ENCODE measurements at regions not wholly inside any gene's neighbourhood (a gene's known extent, or its start where the extent isn't known, plus 50 kb on each side); places are given as distances from the start of the nearest gene placed in this dataset.
"Not testable (repeated sequence)": the region's sequence is repeated elsewhere in the genome, so short reads cannot be mapped to it uniquely, and the experiment has no call there.

DNA sequence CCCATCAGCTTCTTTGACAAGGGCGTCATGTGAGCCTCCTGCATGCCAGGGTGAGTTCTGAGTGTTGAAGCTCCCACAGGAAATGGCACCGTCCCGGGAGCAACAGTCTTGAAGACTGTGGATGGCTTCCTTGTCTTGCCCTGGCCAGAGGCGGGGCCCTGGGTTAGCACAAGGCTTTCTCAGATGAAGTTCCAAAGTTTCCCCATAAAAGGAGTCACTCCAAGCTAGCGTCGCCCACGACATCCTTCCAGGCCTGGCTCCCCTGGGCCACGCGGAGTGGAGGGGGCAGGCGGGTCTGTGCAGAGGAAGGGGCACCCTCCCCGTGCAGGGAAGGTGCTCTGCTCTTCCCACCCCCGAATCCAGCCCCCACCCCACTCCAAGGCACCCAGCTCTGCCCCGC lies 4426.1 kb upstream of the TPTE start:
- not testable (repeated sequence) for ATAC-seq (ENCODE audit: insufficient read depth, low read depth); H3K79me2 ChIP-seq (ENCODE audit: insufficient read depth, low read length); H3K27ac ChIP-seq (ENCODE audit: low read length)

GRCh38 chr21:6096560-6097424 lies 4424.6 kb upstream of the TPTE start:
- H3K79me2 ChIP-seq (ENCODE audit: insufficient read depth, low read length); H3K4me1 ChIP-seq (ENCODE audit: insufficient read depth, low read length); H3K9me3 ChIP-seq (ENCODE audit: insufficient read depth, low read length, severe bottlenecking); H3K27me3 ChIP-seq (ENCODE audit: insufficient read depth, low read length, poor library complexity); H3K4me3 ChIP-seq (ENCODE audit: low read depth in 1 of 2, low read length in 2 of 2); H4K20me1 ChIP-seq (ENCODE audit: insufficient read depth, low read length); ATAC-seq (ENCODE audit: insufficient read depth, low read depth); H3K9ac ChIP-seq (ENCODE audit: low read depth, low read length); DNase-seq; H3K36me3 ChIP-seq (ENCODE audit: insufficient read depth, low read length); H3K4me2 ChIP-seq (ENCODE audit: insufficient read depth, low read length); H3K27ac ChIP-seq (ENCODE audit: low read length); H2AFZ ChIP-seq (ENCODE audit: low read depth, low read length): not testable (repeated sequence)

More for the DNA sequence above, 4426.1 kb upstream of the TPTE start:
- not testable (repeated sequence) for H3K4me3 ChIP-seq (ENCODE audit: low read depth in 1 of 2, low read length in 2 of 2); DNase-seq; H3K27me3 ChIP-seq (ENCODE audit: insufficient read depth, low read length, poor library complexity); H3K4me1 ChIP-seq (ENCODE audit: insufficient read depth, low read length); H3K9ac ChIP-seq (ENCODE audit: low read depth, low read length); H3K4me2 ChIP-seq (ENCODE audit: insufficient read depth, low read length); H4K20me1 ChIP-seq (ENCODE audit: insufficient read depth, low read length); H3K36me3 ChIP-seq (ENCODE audit: insufficient read depth, low read length); H2AFZ ChIP-seq (ENCODE audit: low read depth, low read length); H3K9me3 ChIP-seq (ENCODE audit: insufficient read depth, low read length, severe bottlenecking)

DNA sequence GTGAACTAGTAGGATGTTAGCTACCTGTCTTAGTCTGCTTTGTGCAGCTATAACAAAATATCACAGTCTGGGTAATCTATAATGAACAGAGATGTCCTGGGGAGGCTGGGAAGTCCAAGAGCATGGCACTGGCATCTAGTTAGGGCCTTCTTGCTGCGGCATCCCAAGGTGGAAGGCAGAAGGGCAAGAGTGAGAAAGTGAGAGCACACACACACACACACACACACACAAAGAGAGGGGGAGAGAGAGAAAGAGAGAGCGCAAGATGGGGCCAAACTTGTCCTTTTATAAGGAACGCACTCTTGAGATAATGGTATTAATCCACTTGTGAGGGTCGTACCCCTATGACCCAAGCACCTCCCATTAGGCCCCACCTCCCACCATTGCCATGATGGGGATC lies 4423.6 kb upstream of the TPTE start:
- H3K27ac ChIP-seq (ENCODE audit: low read length); H2AFZ ChIP-seq (ENCODE audit: low read depth, low read length); H3K9me3 ChIP-seq (ENCODE audit: insufficient read depth, low read length, severe bottlenecking); DNase-seq; H3K4me3 ChIP-seq (ENCODE audit: low read depth in 1 of 2, low read length in 2 of 2); H4K20me1 ChIP-seq (ENCODE audit: insufficient read depth, low read length); ATAC-seq (ENCODE audit: insufficient read depth, low read depth); H3K9ac ChIP-seq (ENCODE audit: low read depth, low read length); H3K4me2 ChIP-seq (ENCODE audit: insufficient read depth, low read length); H3K27me3 ChIP-seq (ENCODE audit: insufficient read depth, low read length, poor library complexity); H3K36me3 ChIP-seq (ENCODE audit: insufficient read depth, low read length); H3K79me2 ChIP-seq (ENCODE audit: insufficient read depth, low read length); H3K4me1 ChIP-seq (ENCODE audit: insufficient read depth, low read length): not testable (repeated sequence)

DNA sequence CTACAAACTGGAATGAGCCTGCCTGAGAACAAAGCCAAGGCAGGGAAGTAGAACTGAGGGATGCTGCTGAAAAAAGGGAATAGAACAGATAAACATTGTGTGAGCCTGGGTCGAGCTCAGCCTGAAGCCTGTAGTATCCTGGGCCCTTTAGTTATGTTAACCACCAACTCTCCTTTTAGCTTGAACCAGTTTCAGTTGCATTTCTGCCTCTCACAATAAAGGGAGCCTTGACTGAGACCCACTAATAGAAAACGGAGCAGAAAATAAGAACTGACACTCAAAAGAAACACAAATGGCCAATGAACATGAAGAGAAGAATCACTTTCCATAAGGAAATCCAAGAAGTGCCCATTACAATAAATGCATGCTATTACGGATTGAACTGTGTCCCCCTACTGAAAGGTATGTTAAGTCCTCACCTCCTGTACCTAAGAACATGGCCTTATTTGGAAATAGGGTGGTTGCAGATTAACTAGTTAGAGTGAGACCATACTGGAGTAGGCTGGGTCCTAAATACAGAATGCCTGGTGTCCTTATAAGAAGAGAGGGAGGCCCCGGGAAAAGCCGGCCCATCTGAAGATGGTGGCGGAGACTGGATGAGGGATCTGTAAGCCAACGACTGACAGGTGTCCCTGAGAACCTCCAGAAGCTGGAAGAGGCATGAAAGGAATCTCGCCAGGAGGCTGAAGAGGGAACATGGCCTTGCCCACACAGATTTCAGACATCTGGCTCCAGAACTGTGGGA lies 4423.0 kb upstream of the TPTE start:
- not testable (repeated sequence) for H3K36me3 ChIP-seq (ENCODE audit: insufficient read depth, low read length); H3K27ac ChIP-seq (ENCODE audit: low read length); H3K4me2 ChIP-seq (ENCODE audit: insufficient read depth, low read length); H2AFZ ChIP-seq (ENCODE audit: low read depth, low read length); H3K4me1 ChIP-seq (ENCODE audit: insufficient read depth, low read length); H3K79me2 ChIP-seq (ENCODE audit: insufficient read depth, low read length); H3K9me3 ChIP-seq (ENCODE audit: insufficient read depth, low read length, severe bottlenecking); ATAC-seq (ENCODE audit: insufficient read depth, low read depth); H3K27me3 ChIP-seq (ENCODE audit: insufficient read depth, low read length, poor library complexity); H3K4me3 ChIP-seq (ENCODE audit: low read depth in 1 of 2, low read length in 2 of 2); DNase-seq; H4K20me1 ChIP-seq (ENCODE audit: insufficient read depth, low read length); H3K9ac ChIP-seq (ENCODE audit: low read depth, low read length)

- not testable (repeated sequence) for H3K27me3 ChIP-seq (ENCODE audit: insufficient read depth, low read length, poor library complexity); H3K27ac ChIP-seq (ENCODE audit: low read length); ATAC-seq (ENCODE audit: insufficient read depth, low read depth); H4K20me1 ChIP-seq (ENCODE audit: insufficient read depth, low read length); H3K9me3 ChIP-seq (ENCODE audit: insufficient read depth, low read length, severe bottlenecking); H3K36me3 ChIP-seq (ENCODE audit: insufficient read depth, low read length); H3K4me1 ChIP-seq (ENCODE audit: insufficient read depth, low read length); H3K4me2 ChIP-seq (ENCODE audit: insufficient read depth, low read length); H3K79me2 ChIP-seq (ENCODE audit: insufficient read depth, low read length); H3K4me3 ChIP-seq (ENCODE audit: low read depth in 1 of 2, low read length in 2 of 2); DNase-seq; H2AFZ ChIP-seq (ENCODE audit: low read depth, low read length); H3K9ac ChIP-seq (ENCODE audit: low read depth, low read length)
These were observed 4419.8 kb upstream of the TPTE start for GRCh38 chr21:6101588-6101987.

GRCh38 chr21:6104546-6104945 lies 4416.8 kb upstream of the TPTE start:
- H2AFZ ChIP-seq (ENCODE audit: low read depth, low read length); H3K4me2 ChIP-seq (ENCODE audit: insufficient read depth, low read length); H3K27ac ChIP-seq (ENCODE audit: low read length); H3K4me3 ChIP-seq (ENCODE audit: low read depth in 1 of 2, low read length in 2 of 2); DNase-seq; H3K9ac ChIP-seq (ENCODE audit: low read depth, low read length); H3K4me1 ChIP-seq (ENCODE audit: insufficient read depth, low read length); H3K36me3 ChIP-seq (ENCODE audit: insufficient read depth, low read length); ATAC-seq (ENCODE audit: insufficient read depth, low read depth); H4K20me1 ChIP-seq (ENCODE audit: insufficient read depth, low read length); H3K9me3 ChIP-seq (ENCODE audit: insufficient read depth, low read length, severe bottlenecking); H3K79me2 ChIP-seq (ENCODE audit: insufficient read depth, low read length); H3K27me3 ChIP-seq (ENCODE audit: insufficient read depth, low read length, poor library complexity): not testable (repeated sequence)

DNA sequence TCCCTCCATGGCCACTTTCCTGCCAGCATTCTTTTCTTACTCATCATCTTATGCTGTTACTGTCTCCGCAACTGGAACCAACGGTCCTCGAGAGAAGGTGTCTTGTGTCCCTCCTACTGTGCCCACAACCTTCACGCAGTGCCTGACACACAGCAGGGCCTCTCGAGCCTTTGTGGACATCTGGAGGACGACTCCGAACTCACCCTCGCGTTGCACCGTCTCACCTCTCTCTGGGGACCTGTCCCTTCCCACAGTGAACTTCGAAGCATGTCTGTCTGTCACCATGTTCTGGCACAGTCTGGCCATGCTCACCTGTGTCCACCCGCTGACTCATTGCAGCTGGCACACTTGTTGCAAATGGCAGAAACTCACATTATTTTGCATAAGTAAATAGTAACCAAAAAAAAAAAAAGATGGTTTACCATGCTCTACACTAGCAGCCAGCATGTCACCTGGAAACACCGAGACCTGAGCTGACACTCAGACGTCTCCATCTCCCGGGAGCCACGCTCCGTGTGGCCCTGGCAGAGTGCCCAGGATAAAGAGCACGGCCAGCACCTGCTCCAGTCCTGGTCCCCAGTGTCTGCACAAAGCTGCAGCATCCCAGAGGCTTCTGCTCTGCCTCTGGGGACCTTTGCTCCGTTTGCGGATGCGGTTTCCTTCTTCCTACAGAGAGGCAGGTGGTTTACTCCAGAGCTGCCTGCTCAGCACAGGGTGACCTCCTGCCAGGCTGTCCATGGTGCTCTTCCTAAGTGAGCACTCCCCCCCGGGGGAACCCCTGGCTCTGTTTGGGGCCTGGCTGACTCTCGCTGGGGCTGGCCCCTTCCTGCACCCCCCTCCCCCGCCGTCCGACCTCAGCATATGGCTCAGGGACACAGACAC lies 4414.5 kb upstream of the TPTE start:
- not testable (repeated sequence) for H3K9me3 ChIP-seq (ENCODE audit: insufficient read depth, low read length, severe bottlenecking); H3K27me3 ChIP-seq (ENCODE audit: insufficient read depth, low read length, poor library complexity); H2AFZ ChIP-seq (ENCODE audit: low read depth, low read length); H3K4me3 ChIP-seq (ENCODE audit: low read depth in 1 of 2, low read length in 2 of 2); H4K20me1 ChIP-seq (ENCODE audit: insufficient read depth, low read length); H3K79me2 ChIP-seq (ENCODE audit: insufficient read depth, low read length); H3K36me3 ChIP-seq (ENCODE audit: insufficient read depth, low read length); H3K4me2 ChIP-seq (ENCODE audit: insufficient read depth, low read length); H3K27ac ChIP-seq (ENCODE audit: low read length); H3K4me1 ChIP-seq (ENCODE audit: insufficient read depth, low read length); H3K9ac ChIP-seq (ENCODE audit: low read depth, low read length)
- DNase-seq (peak; percentile 78), ATAC-seq (ENCODE audit: insufficient read depth, low read depth) (peak; percentile 96)

Measured in DND-41 (cell line).